GM12875 (cell line): ENCODE measurements at regions not wholly inside any gene's neighbourhood (a gene's known extent, or its start where the extent isn't known, plus 50 kb on each side); places are given as distances from the start of the nearest gene placed in this dataset.

Experiments
- H3K4me3 ChIP-seq: one replicate; pipeline ENCODE4 v1.5.1; 2011; ENCODE audit warnings: low read depth, low read length, control low read depth
- CTCF ChIP-seq: IDR thresholded peaks from 2 replicates; pipeline ENCODE4 v1.5.1; 2011; ENCODE audit warnings: low read depth, mild to moderate bottlenecking, control low read depth, inconsistent platforms, low read length, moderate library complexity, borderline replicate concordance; ENCODE audit not compliant: insufficient read depth

GRCh38 chr3:135538123-135538522, 427.4 kb upstream of the PPP2R3A start:
- TF ChIP-seq CTCF = no peak
- no peak overlapping the region for H3K4me3 ChIP-seq

DNA sequence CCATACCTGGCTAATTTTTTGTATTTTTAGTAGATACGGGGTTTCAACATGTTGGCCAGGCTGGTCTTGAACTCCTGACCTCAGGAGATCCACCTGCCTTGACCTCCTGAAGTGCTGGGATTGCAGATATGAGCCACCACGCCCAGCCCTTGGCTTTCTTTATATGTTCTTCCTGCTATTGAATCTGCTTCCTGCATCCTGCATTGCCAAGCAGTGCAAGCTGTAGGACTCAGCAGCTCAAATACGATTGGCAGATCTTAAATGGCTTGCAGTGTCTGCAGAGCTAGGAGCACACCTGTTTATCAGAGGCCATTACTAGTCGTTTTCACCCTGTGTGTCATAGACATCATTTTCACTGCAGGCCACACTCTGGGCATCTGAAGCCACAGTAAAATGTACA, 426.2 kb upstream of the PPP2R3A start:
- H3K4me3 ChIP-seq = no peak overlapping the region
- no peak for TF ChIP-seq CTCF

DNA sequence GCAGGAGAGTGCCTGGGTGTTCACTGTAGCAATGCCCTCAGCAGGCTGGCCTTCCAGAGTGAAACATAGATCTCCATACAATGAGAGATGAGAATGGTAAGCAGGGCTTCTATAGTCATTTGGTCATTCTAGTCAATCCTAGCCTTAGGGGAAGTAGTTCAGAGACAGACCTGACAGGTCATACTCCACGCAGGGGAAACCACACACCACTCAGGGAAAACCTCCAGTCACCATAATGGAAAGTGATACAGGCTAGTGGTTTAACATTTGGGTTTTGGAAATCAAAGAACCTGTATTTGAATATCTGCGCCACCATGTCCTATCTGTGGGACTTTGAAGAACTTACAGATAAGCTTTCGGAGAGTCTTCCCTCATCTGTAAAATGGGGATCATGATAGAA, 425.7 kb upstream of the PPP2R3A start:
- no peak for TF ChIP-seq CTCF

GRCh38 chr3:135549928-135550494, 415.5 kb upstream of the PPP2R3A start:
- no peak overlapping the region for H3K4me3 ChIP-seq
- no peak for TF ChIP-seq CTCF

More for the DNA sequence above, 425.7 kb upstream of the PPP2R3A start:
- no peak overlapping the region for H3K4me3 ChIP-seq

DNA sequence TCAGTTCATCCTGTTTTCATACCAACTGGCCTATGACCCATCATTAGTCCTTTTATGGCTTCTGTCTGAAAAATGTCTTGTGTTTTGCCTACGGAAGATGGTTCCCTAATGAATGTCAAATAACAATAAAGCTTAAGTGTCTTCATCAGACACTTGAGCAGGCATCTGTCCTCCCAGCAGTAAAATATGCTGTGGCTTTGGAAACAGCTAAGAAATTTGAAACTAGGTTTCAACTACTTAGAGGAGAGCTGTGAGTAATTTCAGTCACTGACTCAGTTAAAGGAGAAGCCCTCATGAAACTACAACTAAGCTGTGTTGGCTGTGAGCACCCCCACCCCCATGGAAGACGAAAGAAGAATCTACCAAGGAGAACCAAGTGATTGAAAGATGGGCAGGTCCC, 409.4 kb upstream of the PPP2R3A start:
- no peak overlapping the region for H3K4me3 ChIP-seq
- no peak for TF ChIP-seq CTCF

GRCh38 chr3:135558150-135558783, 407.3 kb upstream of the PPP2R3A start:
- no peak overlapping the region for H3K4me3 ChIP-seq
- no peak for TF ChIP-seq CTCF

GRCh38 chr3:135558906-135559305, 406.6 kb upstream of the PPP2R3A start:
- H3K4me3 ChIP-seq = no peak overlapping the region
- no peak for TF ChIP-seq CTCF
